ENCODE measurements at regions not wholly inside any gene's neighbourhood (a gene's known extent, or its start where the extent isn't known, plus 50 kb on each side); places are given as distances from the start of the nearest gene placed in this dataset.
"Not testable (repeated sequence)": the region's sequence is repeated elsewhere in the genome, so short reads cannot be mapped to it uniquely, and the experiment has no call there.

DNA sequence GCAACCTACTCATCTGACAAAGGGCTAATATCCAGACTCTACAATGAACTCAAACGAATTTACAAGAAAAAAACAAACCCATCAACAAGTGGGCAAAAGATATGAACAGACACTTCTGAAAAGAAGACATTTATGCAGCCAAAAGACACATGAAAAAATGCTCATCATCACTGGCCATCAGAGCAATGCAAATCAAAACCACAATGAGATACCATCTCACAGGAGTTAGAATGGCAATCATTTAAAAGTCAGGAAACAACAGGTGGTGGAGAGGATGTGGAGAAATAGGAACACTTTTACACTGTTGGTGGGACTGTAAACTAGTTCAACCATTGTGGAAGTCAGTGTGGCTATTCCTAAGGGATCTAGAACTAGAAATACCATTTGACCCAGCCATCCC, 1596.3 kb downstream of the DPP10 start:
- not testable (repeated sequence) for H3K27ac ChIP-seq (ENCODE audit: low read depth, low read length); H4K12ac ChIP-seq (ENCODE audit: low read depth, low read length); H3K4ac ChIP-seq (ENCODE audit: low read depth, low read length); H3K9me3 ChIP-seq (ENCODE audit: insufficient read depth, low read depth, low read length); H3K9ac ChIP-seq (ENCODE audit: low read length); H3K18ac ChIP-seq (ENCODE audit: low read length); H3K23ac ChIP-seq (ENCODE audit: low read length); H3K14ac ChIP-seq (ENCODE audit: low read length); H3K4me3 ChIP-seq (ENCODE audit: low read depth, low read length); H2AFZ ChIP-seq (ENCODE audit: insufficient read depth, low read length, poor library complexity); H2BK12ac ChIP-seq (ENCODE audit: low read length); H2AK5ac ChIP-seq (ENCODE audit: low read length); DNase-seq; H4K8ac ChIP-seq (ENCODE audit: low read depth, low read length); H3K27me3 ChIP-seq (ENCODE audit: insufficient read depth, low read length); H3K79me1 ChIP-seq (ENCODE audit: low read length); H3K4me2 ChIP-seq (ENCODE audit: low read length); H2BK5ac ChIP-seq (ENCODE audit: low read depth, low read length, poor library complexity); H3K4me1 ChIP-seq (ENCODE audit: control insufficient read depth in 1 of 2, insufficient read depth in 2 of 2, low read length in 2 of 2); H3K79me2 ChIP-seq (ENCODE audit: control insufficient read depth, insufficient read depth, low read length, poor library complexity); H2BK120ac ChIP-seq (ENCODE audit: insufficient read depth, low read length, poor library complexity); H4K91ac ChIP-seq (ENCODE audit: low read depth, low read length); H3K36me3 ChIP-seq (ENCODE audit: control insufficient read depth in 1 of 2, insufficient read depth in 2 of 2, low read length in 2 of 2)
- no CpG with 5 or more reads among the region's 1 CpG for WGBS (ENCODE audit: extremely low coverage, insufficient coverage, insufficient read length)

DNA sequence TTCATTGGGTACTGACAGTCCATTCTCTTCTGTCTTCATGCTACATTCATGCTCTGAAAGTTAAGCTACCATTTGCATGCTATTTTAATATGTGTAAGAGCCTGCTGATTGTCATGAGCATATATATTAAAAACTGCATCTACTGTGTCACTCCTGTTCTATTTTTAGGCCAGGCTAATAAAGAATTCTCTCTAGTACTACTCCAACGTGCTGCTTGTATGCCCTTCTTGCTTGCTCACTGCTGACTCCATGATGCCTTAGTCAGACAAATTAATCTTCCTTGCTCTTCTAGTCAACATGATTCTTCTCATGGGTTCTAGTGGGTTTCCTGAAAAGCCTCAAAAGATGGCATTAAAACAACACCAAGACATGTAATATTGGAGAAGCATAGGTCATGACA, 1600.1 kb downstream of the DPP10 start:
- H2AK5ac ChIP-seq (ENCODE audit: low read length): no peak overlapping the region
- H2AFZ ChIP-seq (ENCODE audit: insufficient read depth, low read length, poor library complexity): no peak overlapping the region
- H4K8ac ChIP-seq (ENCODE audit: low read depth, low read length): no peak overlapping the region
- H3K23ac ChIP-seq (ENCODE audit: low read length): no peak overlapping the region
- H3K27me3 ChIP-seq (ENCODE audit: insufficient read depth, low read length): no peaks in the 10 kb centered on the region
- H3K79me1 ChIP-seq (ENCODE audit: low read length): no peaks in the 10 kb centered on the region
- no peak overlapping the region for H2BK12ac ChIP-seq (ENCODE audit: low read length)
- no peak overlapping the region for H2BK120ac ChIP-seq (ENCODE audit: insufficient read depth, low read length, poor library complexity)
- no CpG with 5 or more reads among the region's 1 CpG for WGBS (ENCODE audit: extremely low coverage, insufficient coverage, insufficient read length)
- no peak overlapping the region for H3K4me3 ChIP-seq (ENCODE audit: low read depth, low read length)
- H4K91ac ChIP-seq (ENCODE audit: low read depth, low read length): no peak overlapping the region
- H3K18ac ChIP-seq (ENCODE audit: low read length): no peak overlapping the region
- no peak overlapping the region for H3K27ac ChIP-seq (ENCODE audit: low read depth, low read length)
- H3K4ac ChIP-seq (ENCODE audit: low read depth, low read length): no peak overlapping the region
- no peaks in the 10 kb centered on the region for H3K36me3 ChIP-seq (ENCODE audit: control insufficient read depth in 1 of 2, insufficient read depth in 2 of 2, low read length in 2 of 2)
- H3K14ac ChIP-seq (ENCODE audit: low read length): no peak overlapping the region
- no peak overlapping the region for H3K4me2 ChIP-seq (ENCODE audit: low read length)
- DNase-seq: no peak
- H3K4me1 ChIP-seq (ENCODE audit: control insufficient read depth in 1 of 2, insufficient read depth in 2 of 2, low read length in 2 of 2): no peaks in the 10 kb centered on the region
- no peak overlapping the region for H4K12ac ChIP-seq (ENCODE audit: low read depth, low read length)
- H3K9me3 ChIP-seq (ENCODE audit: insufficient read depth, low read depth, low read length): no peaks in the 10 kb centered on the region
- no peak overlapping the region for H3K9ac ChIP-seq (ENCODE audit: low read length)
- no peak overlapping the region for H2BK5ac ChIP-seq (ENCODE audit: low read depth, low read length, poor library complexity)
- H3K79me2 ChIP-seq (ENCODE audit: control insufficient read depth, insufficient read depth, low read length, poor library complexity): no peaks in the 10 kb centered on the region

DNA sequence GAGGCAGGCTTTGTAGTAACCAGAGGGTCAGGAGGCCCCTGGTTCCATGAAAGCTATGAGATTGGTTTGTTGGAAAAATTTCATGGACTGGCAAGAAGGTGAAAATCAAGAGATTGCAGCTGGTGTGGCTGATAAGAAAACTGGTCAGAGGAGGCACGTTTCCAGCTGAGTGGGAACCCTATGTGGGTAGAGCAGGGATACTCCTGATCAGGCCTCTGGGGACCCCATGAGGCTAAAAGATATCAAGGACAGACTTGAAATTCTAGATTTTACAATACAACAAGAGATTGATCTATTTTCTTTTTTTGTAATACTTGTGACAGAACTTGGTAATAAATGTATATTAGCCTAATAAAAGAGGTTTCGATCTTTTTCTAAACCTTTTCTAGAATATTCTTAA, 1615.1 kb downstream of the DPP10 start:
- no peak for DNase-seq
- H4K12ac ChIP-seq (ENCODE audit: low read depth, low read length): no peak overlapping the region
- H3K18ac ChIP-seq (ENCODE audit: low read length): no peak overlapping the region
- H3K9me3 ChIP-seq (ENCODE audit: insufficient read depth, low read depth, low read length): no peaks in the 10 kb centered on the region
- no peak overlapping the region for H3K23ac ChIP-seq (ENCODE audit: low read length)
- no peak overlapping the region for H3K4me2 ChIP-seq (ENCODE audit: low read length)
- H4K91ac ChIP-seq (ENCODE audit: low read depth, low read length): no peak overlapping the region
- no CpG with 5 or more reads among the region's 2 CpGs for WGBS (ENCODE audit: extremely low coverage, insufficient coverage, insufficient read length)
- no peaks in the 10 kb centered on the region for H3K4me1 ChIP-seq (ENCODE audit: control insufficient read depth in 1 of 2, insufficient read depth in 2 of 2, low read length in 2 of 2)
- no peaks in the 10 kb centered on the region for H3K79me2 ChIP-seq (ENCODE audit: control insufficient read depth, insufficient read depth, low read length, poor library complexity)
- H3K79me1 ChIP-seq (ENCODE audit: low read length): no peaks in the 10 kb centered on the region
- no peak overlapping the region for H2BK12ac ChIP-seq (ENCODE audit: low read length)
- no peak overlapping the region for H3K9ac ChIP-seq (ENCODE audit: low read length)
- no peaks in the 10 kb centered on the region for H3K36me3 ChIP-seq (ENCODE audit: control insufficient read depth in 1 of 2, insufficient read depth in 2 of 2, low read length in 2 of 2)
- no peak overlapping the region for H3K14ac ChIP-seq (ENCODE audit: low read length)
- H4K8ac ChIP-seq (ENCODE audit: low read depth, low read length): no peak overlapping the region
- no peak overlapping the region for H3K27ac ChIP-seq (ENCODE audit: low read depth, low read length)
- no peak overlapping the region for H2BK5ac ChIP-seq (ENCODE audit: low read depth, low read length, poor library complexity)
- no peak overlapping the region for H3K4me3 ChIP-seq (ENCODE audit: low read depth, low read length)
- no peak overlapping the region for H3K4ac ChIP-seq (ENCODE audit: low read depth, low read length)
- no peak overlapping the region for H2BK120ac ChIP-seq (ENCODE audit: insufficient read depth, low read length, poor library complexity)
- no peak overlapping the region for H2AK5ac ChIP-seq (ENCODE audit: low read length)
- no peak overlapping the region for H2AFZ ChIP-seq (ENCODE audit: insufficient read depth, low read length, poor library complexity)
- no peaks in the 10 kb centered on the region for H3K27me3 ChIP-seq (ENCODE audit: insufficient read depth, low read length)

DNA sequence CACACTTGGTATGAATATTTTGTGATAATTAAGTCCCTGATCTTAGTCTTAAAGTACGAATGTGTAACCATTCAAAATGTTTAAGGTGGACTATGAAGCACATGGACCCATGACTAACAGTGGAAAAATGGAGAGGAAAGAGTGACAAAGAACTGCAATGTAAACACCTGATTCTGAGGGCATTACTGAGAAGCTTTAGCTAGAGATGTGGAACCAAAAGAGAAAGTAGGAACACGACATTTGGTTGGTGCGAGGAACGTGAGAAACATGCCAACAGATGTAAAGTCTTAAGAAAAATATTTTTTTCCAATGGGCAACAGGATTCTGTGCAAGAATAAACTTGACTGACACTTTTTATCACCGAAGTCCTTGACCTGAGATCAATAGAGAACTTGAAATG, 1618.6 kb downstream of the DPP10 start:
- Histone ChIP-seq H3K36me3 (ENCODE audit: control insufficient read depth in 1 of 2, insufficient read depth in 2 of 2, low read length in 2 of 2) (no peaks in the 10 kb centered on the region), H3K4me3 (ENCODE audit: low read depth, low read length) (no peak overlapping the region), H2AK5ac (ENCODE audit: low read length) (no peak overlapping the region), H3K4me1 (ENCODE audit: control insufficient read depth in 1 of 2, insufficient read depth in 2 of 2, low read length in 2 of 2) (no peaks in the 10 kb centered on the region), H2BK12ac (ENCODE audit: low read length) (no peak overlapping the region), H4K91ac (ENCODE audit: low read depth, low read length) (no peak overlapping the region), H3K27me3 (ENCODE audit: insufficient read depth, low read length) (no peaks in the 10 kb centered on the region), H3K14ac (ENCODE audit: low read length) (no peak overlapping the region), H2BK5ac (ENCODE audit: low read depth, low read length, poor library complexity) (no peak overlapping the region), H3K79me2 (ENCODE audit: control insufficient read depth, insufficient read depth, low read length, poor library complexity) (no peaks in the 10 kb centered on the region), H3K9ac (ENCODE audit: low read length) (no peak overlapping the region), H3K23ac (ENCODE audit: low read length) (no peak overlapping the region), H3K79me1 (ENCODE audit: low read length) (no peaks in the 10 kb centered on the region), H3K4me2 (ENCODE audit: low read length) (no peak overlapping the region), H3K4ac (ENCODE audit: low read depth, low read length) (no peak overlapping the region), H3K18ac (ENCODE audit: low read length) (no peak overlapping the region), H4K8ac (ENCODE audit: low read depth, low read length) (no peak overlapping the region), H3K9me3 (ENCODE audit: insufficient read depth, low read depth, low read length) (no peaks in the 10 kb centered on the region), H4K12ac (ENCODE audit: low read depth, low read length) (no peak overlapping the region), H2BK120ac (ENCODE audit: insufficient read depth, low read length, poor library complexity) (no peak overlapping the region), H3K27ac (ENCODE audit: low read depth, low read length) (no peak overlapping the region), H2AFZ (ENCODE audit: insufficient read depth, low read length, poor library complexity) (no peak overlapping the region)
- no peak for DNase-seq
- no CpG with 5 or more reads among the region's 5 CpGs for WGBS (ENCODE audit: extremely low coverage, insufficient coverage, insufficient read length)

Measured in trophoblast cell (in vitro differentiated cells and primary cell).